H4 (cell line): ENCODE measurements at regions not wholly inside any gene's neighbourhood (a gene's known extent, or its start where the extent isn't known, plus 50 kb on each side); places are given as distances from the start of the nearest gene placed in this dataset.
A peak's percentile ranks its signal among the peaks of the same experiment; 100 is the strongest.
"Not testable (repeated sequence)": the region's sequence is repeated elsewhere in the genome, so short reads cannot be mapped to it uniquely, and the experiment has no call there.

ENCODE experiments used
- DNase-seq: peaks from one replicate; pipeline ENCODE4 v3.0.0-alpha.2; 2015; ENCODE audit warnings: low spot score

- DNase-seq = peak; percentile 44
Observed at GRCh38 chr21:27891495-27891894, 924.6 kb upstream of the ADAMTS5 start.

- not testable (repeated sequence) for DNase-seq
Observed at GRCh38 chr21:27887808-27888455, 921.0 kb upstream of the ADAMTS5 start.

DNA sequence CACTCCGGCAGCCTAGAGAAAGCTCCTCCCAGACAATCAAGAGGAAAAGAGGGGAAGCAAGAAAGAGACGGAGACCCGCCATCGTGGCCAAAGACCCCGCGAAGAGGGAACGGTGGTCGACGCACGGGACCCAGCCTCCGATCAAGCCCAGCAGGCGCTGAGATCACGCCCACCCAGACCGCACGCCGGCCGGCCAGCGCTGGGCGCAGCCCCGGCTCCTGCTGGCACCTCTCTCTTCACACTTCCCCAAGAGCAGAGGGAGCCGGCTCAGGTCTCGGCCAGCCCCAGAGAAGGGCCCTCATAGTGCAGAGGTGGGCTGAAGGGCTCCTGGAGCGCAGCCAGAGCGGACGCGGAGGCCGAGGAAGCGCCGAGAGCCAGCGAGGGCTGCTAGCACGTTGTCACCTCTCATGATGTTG is 918.4 kb upstream of the ADAMTS5 start:
- DNase-seq = no peak

DNA sequence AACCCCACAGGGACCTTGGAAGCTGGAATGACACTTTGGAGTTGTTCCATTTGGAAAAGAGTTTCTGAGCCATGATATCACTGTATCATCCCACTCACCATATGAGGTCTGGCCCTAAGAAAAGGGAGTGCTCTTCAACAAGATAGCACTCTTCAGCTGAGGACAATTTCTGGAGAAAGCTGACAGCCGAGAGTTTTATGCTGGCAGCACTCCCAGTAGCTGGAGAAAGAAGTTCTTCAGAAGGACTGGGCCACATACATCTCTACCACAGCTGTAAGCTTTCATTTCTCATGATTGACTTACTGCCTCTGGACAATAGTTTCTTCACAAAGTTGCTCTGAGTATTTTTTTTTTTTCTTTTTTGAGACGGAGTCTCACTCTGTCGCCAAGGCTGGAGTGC is 914.4 kb upstream of the ADAMTS5 start:
- DNase-seq = not testable (repeated sequence)

- DNase-seq = not testable (repeated sequence)
Observed at GRCh38 chr21:27872411-27872810, 905.5 kb upstream of the ADAMTS5 start.

DNA sequence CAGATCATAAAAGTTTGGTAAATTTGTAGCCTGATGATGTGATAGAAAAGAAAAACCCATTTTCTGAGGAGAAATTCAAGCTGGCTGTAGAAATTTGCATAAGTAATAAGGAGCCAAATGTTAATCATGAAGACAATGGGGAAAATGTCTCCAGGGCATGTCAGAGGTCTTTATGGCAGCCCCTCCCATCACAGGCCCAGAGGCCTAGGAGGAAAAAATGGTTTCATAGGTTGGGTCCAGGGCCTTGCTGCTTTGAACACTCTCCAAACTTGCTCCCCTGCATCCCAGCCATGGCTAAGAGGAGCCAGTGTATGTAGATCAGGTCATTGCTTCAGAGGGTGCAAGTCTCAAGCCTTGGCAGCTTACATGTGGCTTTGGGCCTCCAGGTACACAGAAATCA is 903.9 kb upstream of the ADAMTS5 start:
- DNase-seq = not testable (repeated sequence)

DNA sequence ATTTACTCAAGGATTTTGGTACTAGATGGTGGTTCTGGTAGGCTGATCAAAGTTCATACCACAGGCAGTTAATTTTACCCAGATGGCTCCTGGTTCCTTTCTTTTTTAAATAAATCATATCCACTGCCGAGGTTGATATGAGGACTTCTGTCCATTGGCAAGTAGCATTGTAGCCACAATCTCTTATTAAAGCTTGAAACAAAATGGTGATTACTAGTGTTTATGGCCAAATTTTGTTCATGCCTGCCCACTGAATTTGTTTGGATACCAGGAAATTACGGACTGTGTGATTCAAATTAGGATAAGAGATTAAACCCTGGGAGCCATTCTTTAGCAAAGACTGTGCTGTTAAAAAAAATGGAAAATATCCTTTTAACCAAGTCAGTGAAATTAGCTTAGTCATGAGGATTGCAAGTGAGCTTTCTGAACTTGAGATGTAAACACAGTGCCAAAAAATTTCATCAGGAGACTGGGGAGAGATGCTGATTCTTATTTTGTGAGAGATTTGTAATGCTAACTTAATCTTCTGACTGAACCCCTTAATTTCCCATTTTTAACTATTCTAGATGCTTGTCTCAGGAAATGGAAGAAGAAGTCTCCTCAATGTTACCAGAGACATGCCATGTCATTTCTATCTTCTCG is 893.5 kb upstream of the ADAMTS5 start:
- not testable (repeated sequence) for DNase-seq

DNA sequence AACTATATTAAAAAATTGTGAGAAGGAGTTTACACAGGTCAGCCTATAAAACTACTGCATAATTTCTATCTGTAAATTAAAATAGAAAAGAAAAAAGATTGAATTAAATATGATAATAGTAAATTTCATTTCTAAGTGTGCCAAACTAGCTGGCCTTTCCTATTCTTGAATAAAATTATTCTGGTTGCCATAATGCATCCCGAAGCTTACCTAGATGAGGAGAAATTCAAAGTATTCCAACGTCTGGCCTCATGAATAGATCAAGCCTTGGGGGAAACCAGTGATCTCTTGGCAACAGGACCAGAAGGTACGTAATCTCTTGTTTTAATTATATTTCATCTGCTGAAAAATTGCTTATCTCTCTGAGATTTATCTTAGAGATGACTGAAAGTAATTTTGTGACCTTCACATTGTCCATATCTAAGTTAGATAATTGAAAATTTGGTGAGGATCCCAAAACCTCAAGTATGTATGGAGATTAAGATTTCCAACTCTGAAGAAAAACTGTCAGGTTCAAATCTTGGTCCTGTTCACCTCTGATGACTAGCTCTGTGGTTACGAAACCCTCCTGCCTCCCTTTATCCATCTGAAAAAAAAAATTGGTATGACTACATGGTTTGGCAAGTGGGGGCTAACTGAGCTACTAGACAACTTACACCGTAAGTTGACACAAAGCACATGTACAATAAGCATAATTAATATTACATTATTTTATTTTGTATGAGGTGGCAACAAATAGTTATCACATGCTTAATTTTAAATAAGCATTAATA is 891.4 kb upstream of the ADAMTS5 start:
- DNase-seq = not testable (repeated sequence)

GRCh38 chr21:27856988-27857387 is 890.1 kb upstream of the ADAMTS5 start:
- not testable (repeated sequence) for DNase-seq

GRCh38 chr21:27841084-27841672 is 874.3 kb upstream of the ADAMTS5 start:
- no peak for DNase-seq

GRCh38 chr21:27840262-27840661 is 873.4 kb upstream of the ADAMTS5 start:
- no peak for DNase-seq

GRCh38 chr21:27839512-27840115 is 872.7 kb upstream of the ADAMTS5 start:
- no peak for DNase-seq

GRCh38 chr21:27838573-27838972 is 871.7 kb upstream of the ADAMTS5 start:
- no peak for DNase-seq

DNA sequence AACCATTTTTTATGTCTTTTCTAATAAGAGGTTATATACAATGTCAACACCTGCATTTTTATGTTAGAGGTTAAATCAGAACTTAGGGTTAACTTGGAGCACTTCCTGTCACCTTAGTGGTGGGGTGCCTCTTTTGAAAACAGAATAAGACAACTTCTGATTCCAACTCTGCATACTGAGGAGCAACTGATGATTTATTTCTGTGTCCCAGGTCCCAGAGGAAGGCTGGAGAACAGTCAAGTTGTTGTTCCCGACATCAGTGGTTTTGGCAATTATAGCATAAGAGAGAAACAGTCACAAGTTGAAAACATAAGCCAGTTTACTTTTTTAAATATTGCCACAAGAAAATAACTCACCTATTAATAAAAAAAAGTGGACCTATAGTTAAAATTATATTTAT is 871.0 kb upstream of the ADAMTS5 start:
- DNase-seq = no peak

- no peak for DNase-seq
Observed at GRCh38 chr21:27833298-27833697, 866.4 kb upstream of the ADAMTS5 start.

- peak; percentile 22 for DNase-seq
Observed at GRCh38 chr21:27831816-27832569, 865.1 kb upstream of the ADAMTS5 start.

- no peak for DNase-seq
Observed at GRCh38 chr21:27831177-27831576, 864.3 kb upstream of the ADAMTS5 start.

DNA sequence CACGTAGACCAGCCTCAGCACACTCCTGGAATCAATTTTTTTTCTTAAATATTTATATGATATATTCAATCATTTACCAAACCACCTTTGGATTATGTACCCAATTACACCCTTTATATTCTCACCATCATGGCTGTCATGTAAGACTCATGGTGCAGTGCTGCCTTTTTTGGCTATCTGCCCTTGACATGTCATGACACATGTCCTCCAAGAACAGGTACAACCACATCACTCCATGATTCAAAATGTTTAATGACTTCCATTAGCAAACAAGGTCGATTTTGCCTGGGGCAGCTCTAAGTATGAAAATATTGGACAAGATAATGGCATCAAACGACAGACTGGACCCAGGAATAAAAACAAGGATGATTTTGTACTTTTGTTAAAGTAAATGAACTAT is 861.1 kb upstream of the ADAMTS5 start:
- DNase-seq = no peak

DNA sequence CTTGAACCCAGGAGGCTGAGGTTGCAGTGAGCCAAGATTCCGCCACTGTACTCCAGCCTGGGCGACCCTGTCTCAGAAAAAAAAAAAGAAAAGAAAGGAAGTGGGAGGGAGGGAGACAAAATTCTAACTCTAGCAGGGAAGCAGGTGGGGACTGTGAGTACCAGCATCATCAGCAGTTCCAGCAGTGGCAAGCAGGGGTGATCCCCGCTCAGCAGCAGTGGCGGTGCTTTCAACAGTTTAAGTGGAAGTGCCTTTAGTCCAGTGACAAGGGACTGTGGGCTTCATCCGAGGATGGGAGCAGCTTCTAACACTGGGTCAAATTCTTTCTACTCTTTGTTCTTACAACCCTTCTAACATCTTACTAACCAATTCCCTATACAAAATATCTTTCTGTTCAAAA is 858.1 kb upstream of the ADAMTS5 start:
- no peak for DNase-seq

DNA sequence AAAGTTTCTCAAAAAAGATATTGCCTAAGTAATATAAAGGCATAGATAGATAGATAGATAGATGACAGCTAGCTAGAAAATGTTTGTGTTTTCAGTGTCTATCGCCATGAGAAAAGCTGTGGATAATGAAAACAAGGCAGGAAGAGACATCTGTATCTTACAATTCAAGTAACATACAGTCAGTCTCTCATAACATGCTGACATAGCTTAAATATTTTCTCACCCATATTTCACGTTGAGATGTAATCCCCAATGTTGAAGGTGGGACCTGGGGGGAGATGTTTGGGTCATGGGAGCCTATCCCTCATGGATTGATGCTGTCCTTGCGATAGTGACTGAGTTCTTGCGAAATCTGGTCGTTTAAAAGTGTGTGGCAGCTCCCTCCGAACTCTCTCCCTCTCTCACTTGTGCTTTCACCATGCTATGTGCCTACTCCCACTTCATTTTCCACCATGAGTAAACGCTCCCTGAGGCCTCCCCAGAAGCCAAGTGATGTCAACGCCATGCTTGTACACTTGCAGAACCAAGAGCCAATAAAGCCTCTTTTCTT is 856.8 kb upstream of the ADAMTS5 start:
- no peak for DNase-seq

DNA sequence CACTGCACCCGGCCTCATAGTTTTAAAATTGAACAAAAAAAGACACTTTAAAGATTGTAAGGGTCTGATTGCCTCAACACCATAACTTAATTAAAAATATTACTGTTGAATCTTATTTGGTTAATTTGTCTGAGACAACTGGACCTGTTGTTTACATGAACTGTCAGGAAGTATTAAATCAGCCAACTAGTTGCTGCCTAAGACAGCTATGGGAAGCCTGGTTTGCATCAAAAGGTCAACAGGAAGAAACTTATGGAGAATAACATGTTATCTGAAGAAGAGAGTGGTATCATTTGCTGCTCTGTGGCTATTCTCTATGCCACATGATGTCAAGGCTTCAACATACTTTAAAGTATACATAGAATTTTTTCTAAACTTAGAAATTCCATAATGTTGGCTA is 853.5 kb upstream of the ADAMTS5 start:
- no peak for DNase-seq
